WTC11 (cell line): ENCODE measurements at regions not wholly inside any gene's neighbourhood (a gene's known extent, or its start where the extent isn't known, plus 50 kb on each side); places are given as distances from the start of the nearest gene placed in this dataset.
A peak's percentile ranks its signal among the peaks of the same experiment; 100 is the strongest.

Source experiments
- CBFB ChIP-seq: sonication (generic); formaldehyde crosslinking; IDR thresholded peaks from 2 replicates; pipeline ENCODE4 v1.8.1; 2022; ENCODE audit warnings: mild to moderate bottlenecking, low read depth, missing genetic modification reagents
- CREM ChIP-seq: sonication (generic); formaldehyde crosslinking; IDR thresholded peaks from 2 replicates; pipeline ENCODE4 v1.8.1; 2022; ENCODE audit warnings: mild to moderate bottlenecking, missing genetic modification reagents, moderate library complexity
- ELF4 ChIP-seq: sonication (generic); formaldehyde crosslinking; IDR thresholded peaks from 2 replicates; pipeline ENCODE4 v1.8.1; 2022; ENCODE audit warnings: low read depth, mild to moderate bottlenecking, moderate library complexity, missing genetic modification reagents
- FOXJ3 ChIP-seq: sonication (generic); formaldehyde crosslinking; IDR thresholded peaks from 2 replicates; pipeline ENCODE4 v1.9.0; 2021; ENCODE audit warnings: missing genetic modification reagents, mild to moderate bottlenecking, borderline replicate concordance
- FOXK1 ChIP-seq: sonication (generic); formaldehyde crosslinking; IDR thresholded peaks from 2 replicates; pipeline ENCODE4 v1.8.0; 2022; ENCODE audit warnings: mild to moderate bottlenecking, moderate library complexity, missing genetic modification reagents
- GRHL2 ChIP-seq: fragments of 250-450 bp; sonication (Bioruptor Pico); IDR thresholded peaks from 2 replicates; pipeline ENCODE4 v1.8.0; 2022; ENCODE audit warnings: mild to moderate bottlenecking, moderate library complexity; ENCODE audit not compliant: insufficient replicate concordance, severe bottlenecking
- JUN ChIP-seq: sonication (generic); formaldehyde crosslinking; IDR thresholded peaks from 2 replicates; pipeline ENCODE4 v1.8.0; 2023; ENCODE audit warnings: mild to moderate bottlenecking, missing genetic modification reagents
- NFE2L1 ChIP-seq: sonication (generic); formaldehyde crosslinking; IDR thresholded peaks from 2 replicates; pipeline ENCODE4 v1.8.1; 2023; ENCODE audit warnings: missing genetic modification reagents
- NR1H2 ChIP-seq: sonication (generic); formaldehyde crosslinking; IDR thresholded peaks from 2 replicates; pipeline ENCODE4 v1.9.0; 2021; ENCODE audit warnings: mild to moderate bottlenecking, moderate library complexity, missing genetic modification reagents
- SOX15 ChIP-seq: fragments of 250-450 bp; sonication (Bioruptor Pico); IDR thresholded peaks from 2 replicates; pipeline ENCODE4 v1.9.0; 2021; ENCODE audit warnings: mild to moderate bottlenecking
- SP1 ChIP-seq: sonication (generic); formaldehyde crosslinking; conservative IDR thresholded peaks from 2 replicates; pipeline ENCODE4 v1.8.1; 2022; ENCODE audit warnings: missing genetic modification reagents
- TEAD1 ChIP-seq: sonication (generic); formaldehyde crosslinking; IDR thresholded peaks from 2 replicates; pipeline ENCODE4 v1.8.0; 2022; ENCODE audit warnings: mild to moderate bottlenecking, missing genetic modification reagents
- ZBTB21 ChIP-seq: sonication (generic); formaldehyde crosslinking; IDR thresholded peaks from 2 replicates; pipeline ENCODE4 v1.8.1; 2023; ENCODE audit warnings: mild to moderate bottlenecking, missing genetic modification reagents, borderline replicate concordance
- ZNF263 ChIP-seq: sonication (generic); formaldehyde crosslinking; IDR thresholded peaks from 2 replicates; pipeline ENCODE4 v1.8.1; 2022; ENCODE audit warnings: low read depth, mild to moderate bottlenecking, moderate library complexity, missing genetic modification reagents
- TF ChIP-seq, protein P1 (sequence below): sonication (generic); formaldehyde crosslinking; IDR thresholded peaks from 2 replicates; pipeline ENCODE4 v1.8.1; 2022; ENCODE audit warnings: low read depth, mild to moderate bottlenecking, moderate library complexity, missing genetic modification reagents, borderline replicate concordance
- TF ChIP-seq, protein P2 (sequence below): sonication (generic); formaldehyde crosslinking; IDR thresholded peaks from 2 replicates; pipeline ENCODE4 v1.8.1; 2023; ENCODE audit warnings: mild to moderate bottlenecking, missing genetic modification reagents, moderate library complexity
- TF ChIP-seq, protein P3 (sequence below): sonication (generic); formaldehyde crosslinking; IDR thresholded peaks from 2 replicates; pipeline ENCODE4 v1.8.0; 2023; ENCODE audit warnings: missing genetic modification reagents, mild to moderate bottlenecking, borderline replicate concordance
- TF ChIP-seq, protein P4 (sequence below): fragments of 250-450 bp; sonication (Bioruptor Pico); IDR thresholded peaks from 2 replicates; pipeline ENCODE4 v2.1.2; 2022; ENCODE audit warnings: mild to moderate bottlenecking, moderate library complexity
- TF ChIP-seq, protein P5 (sequence below): sonication (generic); formaldehyde crosslinking; IDR thresholded peaks from 2 replicates; pipeline ENCODE4 v1.8.1; 2023; ENCODE audit warnings: mild to moderate bottlenecking, missing genetic modification reagents, borderline replicate concordance

DNA sequence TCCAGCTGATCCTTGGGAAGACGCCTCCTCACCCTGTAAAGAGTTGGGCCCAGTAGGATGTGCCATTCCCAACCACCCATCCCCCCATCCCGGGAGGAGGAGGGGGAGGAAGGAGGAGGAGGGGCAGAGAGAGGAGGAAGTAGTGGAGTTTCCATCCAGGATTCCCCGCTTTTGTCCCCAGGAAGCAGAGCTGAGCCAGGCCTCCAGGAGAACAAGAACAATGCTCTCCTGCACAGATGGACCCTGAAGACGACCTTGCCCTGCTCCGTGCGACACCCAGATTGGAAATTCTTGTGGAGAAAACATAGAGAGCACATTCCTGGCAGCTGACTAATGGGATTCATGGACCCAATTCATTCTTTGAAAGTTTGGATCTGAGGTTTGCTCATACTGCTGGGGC, 132.3 kb upstream of the CRY1 start (continued):
- TF ChIP-seq ELF4 (CRISPR knock-in tag), result no peak
- no peak for TF ChIP-seq GRHL2
- TF ChIP-seq, protein P1, sequence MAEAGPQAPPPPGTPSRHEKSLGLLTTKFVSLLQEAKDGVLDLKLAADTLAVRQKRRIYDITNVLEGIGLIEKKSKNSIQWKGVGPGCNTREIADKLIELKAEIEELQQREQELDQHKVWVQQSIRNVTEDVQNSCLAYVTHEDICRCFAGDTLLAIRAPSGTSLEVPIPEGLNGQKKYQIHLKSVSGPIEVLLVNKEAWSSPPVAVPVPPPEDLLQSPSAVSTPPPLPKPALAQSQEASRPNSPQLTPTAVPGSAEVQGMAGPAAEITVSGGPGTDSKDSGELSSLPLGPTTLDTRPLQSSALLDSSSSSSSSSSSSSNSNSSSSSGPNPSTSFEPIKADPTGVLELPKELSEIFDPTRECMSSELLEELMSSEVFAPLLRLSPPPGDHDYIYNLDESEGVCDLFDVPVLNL (CRISPR knock-in tag), result no peak
- TF ChIP-seq JUN (CRISPR knock-in tag), result no peak
- TF ChIP-seq ZNF263 (CRISPR knock-in tag), result peak; percentile 93
- TF ChIP-seq TEAD1 (CRISPR knock-in tag), result no peak
- 0 out of 2 replicates have a peak, but pooled peaks have one; percentile 49 for TF ChIP-seq ZBTB21 (CRISPR knock-in tag)
- no peak for TF ChIP-seq CBFB (CRISPR knock-in tag)
- TF ChIP-seq, protein P2, sequence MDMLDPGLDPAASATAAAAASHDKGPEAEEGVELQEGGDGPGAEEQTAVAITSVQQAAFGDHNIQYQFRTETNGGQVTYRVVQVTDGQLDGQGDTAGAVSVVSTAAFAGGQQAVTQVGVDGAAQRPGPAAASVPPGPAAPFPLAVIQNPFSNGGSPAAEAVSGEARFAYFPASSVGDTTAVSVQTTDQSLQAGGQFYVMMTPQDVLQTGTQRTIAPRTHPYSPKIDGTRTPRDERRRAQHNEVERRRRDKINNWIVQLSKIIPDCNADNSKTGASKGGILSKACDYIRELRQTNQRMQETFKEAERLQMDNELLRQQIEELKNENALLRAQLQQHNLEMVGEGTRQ (CRISPR knock-in tag), result peak; percentile 19; the same call in 1 of the 2 replicates
- TF ChIP-seq SOX15 (CRISPR knock-in tag), result no peak
- TF ChIP-seq, protein P3, sequence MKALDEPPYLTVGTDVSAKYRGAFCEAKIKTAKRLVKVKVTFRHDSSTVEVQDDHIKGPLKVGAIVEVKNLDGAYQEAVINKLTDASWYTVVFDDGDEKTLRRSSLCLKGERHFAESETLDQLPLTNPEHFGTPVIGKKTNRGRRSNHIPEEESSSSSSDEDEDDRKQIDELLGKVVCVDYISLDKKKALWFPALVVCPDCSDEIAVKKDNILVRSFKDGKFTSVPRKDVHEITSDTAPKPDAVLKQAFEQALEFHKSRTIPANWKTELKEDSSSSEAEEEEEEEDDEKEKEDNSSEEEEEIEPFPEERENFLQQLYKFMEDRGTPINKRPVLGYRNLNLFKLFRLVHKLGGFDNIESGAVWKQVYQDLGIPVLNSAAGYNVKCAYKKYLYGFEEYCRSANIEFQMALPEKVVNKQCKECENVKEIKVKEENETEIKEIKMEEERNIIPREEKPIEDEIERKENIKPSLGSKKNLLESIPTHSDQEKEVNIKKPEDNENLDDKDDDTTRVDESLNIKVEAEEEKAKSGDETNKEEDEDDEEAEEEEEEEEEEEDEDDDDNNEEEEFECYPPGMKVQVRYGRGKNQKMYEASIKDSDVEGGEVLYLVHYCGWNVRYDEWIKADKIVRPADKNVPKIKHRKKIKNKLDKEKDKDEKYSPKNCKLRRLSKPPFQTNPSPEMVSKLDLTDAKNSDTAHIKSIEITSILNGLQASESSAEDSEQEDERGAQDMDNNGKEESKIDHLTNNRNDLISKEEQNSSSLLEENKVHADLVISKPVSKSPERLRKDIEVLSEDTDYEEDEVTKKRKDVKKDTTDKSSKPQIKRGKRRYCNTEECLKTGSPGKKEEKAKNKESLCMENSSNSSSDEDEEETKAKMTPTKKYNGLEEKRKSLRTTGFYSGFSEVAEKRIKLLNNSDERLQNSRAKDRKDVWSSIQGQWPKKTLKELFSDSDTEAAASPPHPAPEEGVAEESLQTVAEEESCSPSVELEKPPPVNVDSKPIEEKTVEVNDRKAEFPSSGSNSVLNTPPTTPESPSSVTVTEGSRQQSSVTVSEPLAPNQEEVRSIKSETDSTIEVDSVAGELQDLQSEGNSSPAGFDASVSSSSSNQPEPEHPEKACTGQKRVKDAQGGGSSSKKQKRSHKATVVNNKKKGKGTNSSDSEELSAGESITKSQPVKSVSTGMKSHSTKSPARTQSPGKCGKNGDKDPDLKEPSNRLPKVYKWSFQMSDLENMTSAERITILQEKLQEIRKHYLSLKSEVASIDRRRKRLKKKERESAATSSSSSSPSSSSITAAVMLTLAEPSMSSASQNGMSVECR, result no peak
- TF ChIP-seq, protein P4, sequence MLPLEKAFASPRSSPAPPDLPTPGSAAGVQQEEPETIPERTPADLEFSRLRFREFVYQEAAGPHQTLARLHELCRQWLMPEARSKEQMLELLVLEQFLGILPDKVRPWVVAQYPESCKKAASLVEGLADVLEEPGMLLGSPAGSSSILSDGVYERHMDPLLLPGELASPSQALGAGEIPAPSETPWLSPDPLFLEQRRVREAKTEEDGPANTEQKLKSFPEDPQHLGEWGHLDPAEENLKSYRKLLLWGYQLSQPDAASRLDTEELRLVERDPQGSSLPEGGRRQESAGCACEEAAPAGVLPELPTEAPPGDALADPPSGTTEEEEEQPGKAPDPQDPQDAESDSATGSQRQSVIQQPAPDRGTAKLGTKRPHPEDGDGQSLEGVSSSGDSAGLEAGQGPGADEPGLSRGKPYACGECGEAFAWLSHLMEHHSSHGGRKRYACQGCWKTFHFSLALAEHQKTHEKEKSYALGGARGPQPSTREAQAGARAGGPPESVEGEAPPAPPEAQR, result peak; percentile 67; the same call in 1 of the 2 replicates
- TF ChIP-seq NFE2L1 (CRISPR knock-in tag), result no peak
- TF ChIP-seq FOXJ3, result no peak
- no peak for TF ChIP-seq CREM (CRISPR knock-in tag)
- TF ChIP-seq SP1 (CRISPR knock-in tag), result no peak
- no peak for TF ChIP-seq NR1H2 (CRISPR knock-in tag)
- TF ChIP-seq, protein P5, sequence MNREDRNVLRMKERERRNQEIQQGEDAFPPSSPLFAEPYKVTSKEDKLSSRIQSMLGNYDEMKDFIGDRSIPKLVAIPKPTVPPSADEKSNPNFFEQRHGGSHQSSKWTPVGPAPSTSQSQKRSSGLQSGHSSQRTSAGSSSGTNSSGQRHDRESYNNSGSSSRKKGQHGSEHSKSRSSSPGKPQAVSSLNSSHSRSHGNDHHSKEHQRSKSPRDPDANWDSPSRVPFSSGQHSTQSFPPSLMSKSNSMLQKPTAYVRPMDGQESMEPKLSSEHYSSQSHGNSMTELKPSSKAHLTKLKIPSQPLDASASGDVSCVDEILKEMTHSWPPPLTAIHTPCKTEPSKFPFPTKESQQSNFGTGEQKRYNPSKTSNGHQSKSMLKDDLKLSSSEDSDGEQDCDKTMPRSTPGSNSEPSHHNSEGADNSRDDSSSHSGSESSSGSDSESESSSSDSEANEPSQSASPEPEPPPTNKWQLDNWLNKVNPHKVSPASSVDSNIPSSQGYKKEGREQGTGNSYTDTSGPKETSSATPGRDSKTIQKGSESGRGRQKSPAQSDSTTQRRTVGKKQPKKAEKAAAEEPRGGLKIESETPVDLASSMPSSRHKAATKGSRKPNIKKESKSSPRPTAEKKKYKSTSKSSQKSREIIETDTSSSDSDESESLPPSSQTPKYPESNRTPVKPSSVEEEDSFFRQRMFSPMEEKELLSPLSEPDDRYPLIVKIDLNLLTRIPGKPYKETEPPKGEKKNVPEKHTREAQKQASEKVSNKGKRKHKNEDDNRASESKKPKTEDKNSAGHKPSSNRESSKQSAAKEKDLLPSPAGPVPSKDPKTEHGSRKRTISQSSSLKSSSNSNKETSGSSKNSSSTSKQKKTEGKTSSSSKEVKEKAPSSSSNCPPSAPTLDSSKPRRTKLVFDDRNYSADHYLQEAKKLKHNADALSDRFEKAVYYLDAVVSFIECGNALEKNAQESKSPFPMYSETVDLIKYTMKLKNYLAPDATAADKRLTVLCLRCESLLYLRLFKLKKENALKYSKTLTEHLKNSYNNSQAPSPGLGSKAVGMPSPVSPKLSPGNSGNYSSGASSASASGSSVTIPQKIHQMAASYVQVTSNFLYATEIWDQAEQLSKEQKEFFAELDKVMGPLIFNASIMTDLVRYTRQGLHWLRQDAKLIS, result no peak
- no peak for TF ChIP-seq FOXK1
- TF ChIP-seq, all 79 proteins: peak for 9
